ENCODE measurements at regions not wholly inside any gene's neighbourhood (a gene's known extent, or its start where the extent isn't known, plus 50 kb on each side); places are given as distances from the start of the nearest gene placed in this dataset.

- H3K27me3 Mint-ChIP-seq (ENCODE audit: insufficient read depth) = no peaks in the 10 kb centered on the region
- peaks cover 43% of the 10 kb centered on the region for H3K4me1 Mint-ChIP-seq (ENCODE audit: low read depth)
- no peaks in the 10 kb centered on the region for H3K36me3 Mint-ChIP-seq (ENCODE audit: low read depth)
- H3K27ac Mint-ChIP-seq = no peak overlapping the region
- no peak overlapping the region for H3K4me3 Mint-ChIP-seq
- no peak for TF ChIP-seq CTCF (IDR thresholded peaks at IDR 0.05)
- H3K9me3 Mint-ChIP-seq = no peaks in the 10 kb centered on the region; the same call in 1 of the 2 replicates
- no peak for DNase-seq
Observed at GRCh38 chr6:134821928-134822864, 127.7 kb downstream of the ALDH8A1 start.

GRCh38 chr6:134821397-134821796 lies 128.5 kb downstream of the ALDH8A1 start:
- Mint-ChIP-seq H3K4me3 (no peak overlapping the region), H3K36me3 (ENCODE audit: low read depth) (no peaks in the 10 kb centered on the region), H3K9me3 (no peaks in the 10 kb centered on the region; the same call in 1 of the 2 replicates), H3K27ac (no peak overlapping the region), H3K27me3 (ENCODE audit: insufficient read depth) (no peaks in the 10 kb centered on the region), H3K4me1 (ENCODE audit: low read depth) (peaks cover 35% of the 10 kb centered on the region)
- TF ChIP-seq CTCF (IDR thresholded peaks at IDR 0.05) = no peak
- DNase-seq = no peak

GRCh38 chr6:134819863-134820800 lies 129.8 kb downstream of the ALDH8A1 start:
- Mint-ChIP-seq H3K27me3 (ENCODE audit: insufficient read depth) (no peaks in the 10 kb centered on the region), H3K4me3 (no peak overlapping the region)
- no peak for DNase-seq

DNA sequence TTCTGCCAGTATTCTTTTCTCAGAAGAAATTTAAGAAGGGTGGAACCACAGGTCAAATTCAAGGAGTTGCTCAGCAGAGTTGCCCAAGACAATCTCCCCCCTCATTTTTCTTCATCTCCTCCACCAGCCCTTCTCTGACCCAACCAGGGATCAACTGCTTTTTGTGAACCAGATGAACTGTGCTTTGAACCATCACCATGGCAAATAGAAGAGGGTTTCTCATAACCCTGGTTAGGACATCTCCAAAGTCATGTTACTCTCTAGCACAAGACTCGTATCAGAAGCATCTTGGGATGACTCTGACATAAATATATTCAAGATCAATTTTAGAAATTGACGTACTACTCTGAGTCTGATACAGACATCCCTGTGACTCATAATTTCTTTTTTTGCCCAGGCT lies 130.7 kb downstream of the ALDH8A1 start:
- Mint-ChIP-seq H3K27ac (peak overlapping the region; percentile 54; the same call in 1 of the 2 replicates), H3K4me3 (no peak overlapping the region), H3K27me3 (ENCODE audit: insufficient read depth) (no peaks in the 10 kb centered on the region), H3K4me1 (ENCODE audit: low read depth) (peaks cover 32% of the 10 kb centered on the region), H3K36me3 (ENCODE audit: low read depth) (no peaks in the 10 kb centered on the region), H3K9me3 (no peaks in the 10 kb centered on the region)
- no peak for DNase-seq
- no peak for TF ChIP-seq CTCF (IDR thresholded peaks at IDR 0.05)

More at GRCh38 chr6:134819863-134820800, 129.8 kb downstream of the ALDH8A1 start:
- peaks cover 32% of the 10 kb centered on the region for H3K4me1 Mint-ChIP-seq (ENCODE audit: low read depth)
- no peaks in the 10 kb centered on the region; the same call in 1 of the 2 replicates for H3K9me3 Mint-ChIP-seq
- TF ChIP-seq CTCF (IDR thresholded peaks at IDR 0.05) = no peak
- no peaks in the 10 kb centered on the region for H3K36me3 Mint-ChIP-seq (ENCODE audit: low read depth)
- H3K27ac Mint-ChIP-seq = no peak overlapping the region

DNA sequence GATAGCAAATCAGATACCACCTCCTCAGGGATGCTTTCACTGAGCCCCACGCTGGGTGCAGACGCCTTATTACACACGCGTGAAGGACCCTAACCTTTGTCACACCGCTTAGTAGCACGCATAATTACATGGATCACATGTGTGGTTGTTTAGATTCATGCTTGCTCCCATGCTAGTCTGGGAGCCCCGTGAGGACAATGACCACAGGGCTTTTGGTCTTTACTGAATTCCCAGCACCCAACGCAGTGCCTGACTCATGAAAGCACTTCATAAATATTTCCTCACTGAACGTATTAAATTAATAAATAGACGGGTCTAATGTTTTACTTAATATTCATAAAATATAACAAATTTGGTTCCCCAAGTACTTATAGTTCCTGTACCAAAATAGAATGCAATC lies 132.5 kb downstream of the ALDH8A1 start:
- H3K4me3 Mint-ChIP-seq = no peak overlapping the region
- no peak overlapping the region for H3K27ac Mint-ChIP-seq
- DNase-seq = no peak
- no peaks in the 10 kb centered on the region for H3K9me3 Mint-ChIP-seq
- H3K4me1 Mint-ChIP-seq (ENCODE audit: low read depth) = peaks cover 23% of the 10 kb centered on the region
- H3K36me3 Mint-ChIP-seq (ENCODE audit: low read depth) = no peaks in the 10 kb centered on the region
- TF ChIP-seq CTCF (IDR thresholded peaks at IDR 0.05) = no peak
- H3K27me3 Mint-ChIP-seq (ENCODE audit: insufficient read depth) = no peaks in the 10 kb centered on the region

Data from HFFc6 (cell line).